ENCODE measurements at regions not wholly inside any gene's neighbourhood (a gene's known extent, or its start where the extent isn't known, plus 50 kb on each side); places are given as distances from the start of the nearest gene placed in this dataset.

GRCh38 chrX:84876876-84877275, 126.8 kb upstream of the APOOL start:
- Histone ChIP-seq H3K9me3 (ENCODE audit: low read length) (no peaks in the 10 kb centered on the region), H3K4me1 (ENCODE audit: insufficient read depth, low read length) (no peaks in the 10 kb centered on the region), H3K27me3 (ENCODE audit: insufficient read depth, low read length) (no peaks in the 10 kb centered on the region), H3K36me3 (ENCODE audit: insufficient read depth, low read length) (no peaks in the 10 kb centered on the region), H2AFZ (ENCODE audit: low read depth, low read length) (no peak overlapping the region), H3K4me3 (ENCODE audit: low read length) (no peak overlapping the region)

- H3K4me1 ChIP-seq (ENCODE audit: insufficient read depth, low read length), result no peaks in the 10 kb centered on the region
- H3K4me3 ChIP-seq (ENCODE audit: low read length), result no peak overlapping the region
- no peaks in the 10 kb centered on the region for H3K27me3 ChIP-seq (ENCODE audit: insufficient read depth, low read length)
- H3K9me3 ChIP-seq (ENCODE audit: low read length), result no peaks in the 10 kb centered on the region
- no peak overlapping the region for H2AFZ ChIP-seq (ENCODE audit: low read depth, low read length)
- H3K36me3 ChIP-seq (ENCODE audit: insufficient read depth, low read length), result no peaks in the 10 kb centered on the region
These were observed 109.8 kb upstream of the APOOL start for GRCh38 chrX:84893897-84894296.

- Histone ChIP-seq H2AFZ (ENCODE audit: low read depth, low read length) (no peak overlapping the region), H3K36me3 (ENCODE audit: insufficient read depth, low read length) (no peaks in the 10 kb centered on the region), H3K4me3 (ENCODE audit: low read length) (no peak overlapping the region), H3K27me3 (ENCODE audit: insufficient read depth, low read length) (no peaks in the 10 kb centered on the region), H3K9me3 (ENCODE audit: low read length) (no peaks in the 10 kb centered on the region), H3K4me1 (ENCODE audit: insufficient read depth, low read length) (no peaks in the 10 kb centered on the region)
These were observed 96.2 kb upstream of the APOOL start for GRCh38 chrX:84907324-84907968.

- H3K9me3 ChIP-seq (ENCODE audit: low read length), result no peaks in the 10 kb centered on the region
These were observed 94.5 kb upstream of the APOOL start for GRCh38 chrX:84909151-84909550.

GRCh38 chrX:84924624-84925023, 79.1 kb upstream of the APOOL start:
- no peaks in the 10 kb centered on the region for H3K27me3 ChIP-seq (ENCODE audit: insufficient read depth, low read length)
- H3K4me1 ChIP-seq (ENCODE audit: insufficient read depth, low read length), result no peaks in the 10 kb centered on the region
- H2AFZ ChIP-seq (ENCODE audit: low read depth, low read length), result no peak overlapping the region
- H3K36me3 ChIP-seq (ENCODE audit: insufficient read depth, low read length), result no peaks in the 10 kb centered on the region
- no peaks in the 10 kb centered on the region for H3K9me3 ChIP-seq (ENCODE audit: low read length)
- H3K4me3 ChIP-seq (ENCODE audit: low read length), result no peak overlapping the region

More at GRCh38 chrX:84909151-84909550, 94.5 kb upstream of the APOOL start:
- H3K27me3 ChIP-seq (ENCODE audit: insufficient read depth, low read length), result no peaks in the 10 kb centered on the region
- no peaks in the 10 kb centered on the region for H3K36me3 ChIP-seq (ENCODE audit: insufficient read depth, low read length)
- H3K4me3 ChIP-seq (ENCODE audit: low read length), result no peak overlapping the region
- no peaks in the 10 kb centered on the region for H3K4me1 ChIP-seq (ENCODE audit: insufficient read depth, low read length)
- no peak overlapping the region for H2AFZ ChIP-seq (ENCODE audit: low read depth, low read length)

- Histone ChIP-seq H3K4me1 (ENCODE audit: insufficient read depth, low read length) (no peaks in the 10 kb centered on the region), H3K4me3 (ENCODE audit: low read length) (no peak overlapping the region), H3K36me3 (ENCODE audit: insufficient read depth, low read length) (no peaks in the 10 kb centered on the region), H2AFZ (ENCODE audit: low read depth, low read length) (no peak overlapping the region), H3K9me3 (ENCODE audit: low read length) (no peaks in the 10 kb centered on the region), H3K27me3 (ENCODE audit: insufficient read depth, low read length) (no peaks in the 10 kb centered on the region)
These were observed 70.9 kb upstream of the APOOL start for GRCh38 chrX:84932814-84933213.

GRCh38 chrX:84933956-84934556, 69.6 kb upstream of the APOOL start:
- H3K9me3 ChIP-seq (ENCODE audit: low read length), result no peaks in the 10 kb centered on the region
- H3K4me1 ChIP-seq (ENCODE audit: insufficient read depth, low read length), result no peaks in the 10 kb centered on the region
- no peak overlapping the region for H2AFZ ChIP-seq (ENCODE audit: low read depth, low read length)
- no peak overlapping the region for H3K4me3 ChIP-seq (ENCODE audit: low read length)
- no peaks in the 10 kb centered on the region for H3K27me3 ChIP-seq (ENCODE audit: insufficient read depth, low read length)
- H3K36me3 ChIP-seq (ENCODE audit: insufficient read depth, low read length), result no peaks in the 10 kb centered on the region
